A549 (cell line): ENCODE measurements at regions not wholly inside any gene's neighbourhood (a gene's known extent, or its start where the extent isn't known, plus 50 kb on each side); places are given as distances from the start of the nearest gene placed in this dataset.

ENCODE experiments used
- BHLHE40 ChIP-seq: IDR thresholded peaks from 2 replicates; pipeline ENCODE4 v1.6.1; 2012; ENCODE audit warnings: low read depth, low read length, inconsistent platforms
- FOXS1 ChIP-seq: fragments of 250-450 bp; sonication (Bioruptor Pico); IDR thresholded peaks from 2 replicates; pipeline ENCODE4 v1.5.0; 2020; ENCODE audit warnings: mild to moderate bottlenecking, moderate library complexity
- POLR2A ChIP-seq: IDR thresholded peaks from 2 replicates; pipeline ENCODE4 v1.6.1; 2012; ENCODE audit warnings: mild to moderate bottlenecking, low read length
- RAD21 ChIP-seq, 2 experiments: fragments of >200 bp in 1 of 2; sonication (Bioruptor Twin) in 1 of 2; formaldehyde crosslinking in 1 of 2; IDR thresholded peaks in 1 of 2; conservative IDR thresholded peaks in 1 of 2; 2 replicates in 1 of 2; 3 replicates in 1 of 2; pipeline ENCODE4 v1.6.1; 2012 to 2018; ENCODE audit warnings: inconsistent platforms in 1 of 2
- TF ChIP-seq, protein P1 (sequence below): fragments of >200 bp; sonication (Bioruptor Twin); formaldehyde crosslinking; IDR thresholded peaks from 3 replicates; pipeline ENCODE4 v1.5.1; 2016

- no peak for TF ChIP-seq RAD21 (conservative IDR thresholded peaks at IDR 0.05 in 1 of 2, IDR thresholded peaks at IDR 0.05 in 1 of 2)
- TF ChIP-seq, protein P1, sequence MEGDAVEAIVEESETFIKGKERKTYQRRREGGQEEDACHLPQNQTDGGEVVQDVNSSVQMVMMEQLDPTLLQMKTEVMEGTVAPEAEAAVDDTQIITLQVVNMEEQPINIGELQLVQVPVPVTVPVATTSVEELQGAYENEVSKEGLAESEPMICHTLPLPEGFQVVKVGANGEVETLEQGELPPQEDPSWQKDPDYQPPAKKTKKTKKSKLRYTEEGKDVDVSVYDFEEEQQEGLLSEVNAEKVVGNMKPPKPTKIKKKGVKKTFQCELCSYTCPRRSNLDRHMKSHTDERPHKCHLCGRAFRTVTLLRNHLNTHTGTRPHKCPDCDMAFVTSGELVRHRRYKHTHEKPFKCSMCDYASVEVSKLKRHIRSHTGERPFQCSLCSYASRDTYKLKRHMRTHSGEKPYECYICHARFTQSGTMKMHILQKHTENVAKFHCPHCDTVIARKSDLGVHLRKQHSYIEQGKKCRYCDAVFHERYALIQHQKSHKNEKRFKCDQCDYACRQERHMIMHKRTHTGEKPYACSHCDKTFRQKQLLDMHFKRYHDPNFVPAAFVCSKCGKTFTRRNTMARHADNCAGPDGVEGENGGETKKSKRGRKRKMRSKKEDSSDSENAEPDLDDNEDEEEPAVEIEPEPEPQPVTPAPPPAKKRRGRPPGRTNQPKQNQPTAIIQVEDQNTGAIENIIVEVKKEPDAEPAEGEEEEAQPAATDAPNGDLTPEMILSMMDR = no peak
- no peak for TF ChIP-seq BHLHE40
- no peak for TF ChIP-seq POLR2A
- TF ChIP-seq FOXS1 (CRISPR knock-in tag) = no peak
These were observed 563.3 kb downstream of the TBC1D32 start for GRCh38 chr6:120771019-120771418.
